Fibroblast of peridontal ligament (primary cell): ENCODE measurements at regions not wholly inside any gene's neighbourhood (a gene's known extent, or its start where the extent isn't known, plus 50 kb on each side); places are given as distances from the start of the nearest gene placed in this dataset.
"Not testable (repeated sequence)": the region's sequence is repeated elsewhere in the genome, so short reads cannot be mapped to it uniquely, and the experiment has no call there.

Source experiments
- DNase-seq: peaks from one replicate; pipeline ENCODE4 v3.0.0-alpha.2; 2010; ENCODE audit errors: extremely low read depth

DNA sequence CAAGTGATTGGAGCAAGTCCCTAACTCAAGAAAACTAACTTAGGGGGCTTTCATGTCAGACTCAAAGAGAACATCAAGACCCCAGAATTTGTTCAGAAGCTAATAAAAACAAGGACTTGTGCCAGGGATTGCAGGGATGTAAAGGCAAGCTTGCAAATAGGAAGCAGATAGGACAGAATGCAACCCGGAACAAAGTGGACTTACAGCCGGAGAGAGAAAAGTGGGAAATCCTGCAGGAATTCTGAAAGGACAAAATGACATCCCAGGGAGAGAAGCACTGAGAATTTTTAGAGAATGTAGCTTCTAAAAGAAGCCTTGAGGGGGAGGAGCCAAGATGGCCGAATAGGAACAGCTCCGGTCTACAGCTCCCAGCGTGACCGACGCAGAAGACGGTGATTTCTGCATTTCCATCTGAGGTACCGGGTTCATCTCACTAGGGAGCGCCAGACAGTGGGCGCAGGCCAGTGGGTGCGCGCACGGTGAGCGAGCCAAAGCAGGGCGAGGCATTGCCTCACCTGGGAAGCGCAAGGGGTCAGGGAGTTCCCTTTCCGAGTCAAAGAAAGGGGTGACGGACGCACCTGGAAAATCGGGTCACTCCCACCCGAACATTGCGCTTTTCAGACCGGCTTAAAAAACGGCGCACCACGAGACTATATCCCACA is 195.6 kb upstream of the G2E3 start:
- not testable (repeated sequence) for DNase-seq

DNA sequence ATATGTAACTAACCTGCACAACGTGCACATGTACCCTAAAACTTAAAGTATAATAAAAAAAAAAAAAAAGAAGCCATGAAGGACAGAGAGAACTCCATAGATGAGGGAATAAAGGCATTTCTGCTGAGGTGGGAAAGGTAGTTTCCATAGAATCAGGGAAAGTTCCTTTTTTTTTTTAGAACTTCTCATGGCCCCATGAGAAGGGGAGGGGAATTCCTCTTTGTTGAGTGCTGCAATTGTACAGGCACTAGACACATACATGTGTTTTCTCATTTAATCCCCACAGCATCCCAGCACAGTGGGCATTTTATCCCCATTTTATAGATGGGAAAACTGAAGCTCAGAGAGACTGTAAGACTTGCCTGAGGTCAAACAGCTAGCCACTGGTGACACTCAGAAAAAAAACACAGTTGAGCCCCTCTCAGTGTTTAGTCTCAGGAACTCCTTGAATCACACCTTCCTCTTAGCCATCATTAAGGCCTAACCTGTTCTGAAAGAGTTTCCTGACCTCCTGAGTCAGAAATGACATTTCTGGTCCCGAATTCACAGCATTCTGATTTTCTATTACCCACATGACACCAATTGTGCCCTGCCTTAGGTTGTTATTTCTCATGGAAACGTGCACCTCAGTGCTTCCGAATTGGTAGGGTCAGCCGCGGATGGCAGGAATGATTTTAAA is 189.3 kb upstream of the G2E3 start:
- no peak for DNase-seq

DNA sequence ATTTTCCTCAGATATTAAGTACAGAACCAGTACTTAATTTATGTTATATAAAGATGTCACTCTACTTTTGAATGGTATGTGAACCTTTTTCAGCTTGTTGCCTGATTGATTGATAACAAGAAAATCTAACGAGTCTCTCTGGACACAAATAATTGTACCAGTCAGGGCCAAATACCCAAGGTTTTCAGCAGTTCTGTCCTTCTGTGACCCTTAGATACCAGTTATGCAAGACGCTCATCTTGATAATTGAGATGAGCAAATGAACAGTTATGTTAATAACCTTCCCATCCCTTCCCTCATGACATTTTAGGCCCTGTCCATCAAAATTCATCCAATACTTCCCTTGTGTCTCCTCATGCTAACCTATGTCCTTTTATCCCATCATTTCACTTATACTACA is 185.9 kb upstream of the G2E3 start:
- no peak for DNase-seq

DNA sequence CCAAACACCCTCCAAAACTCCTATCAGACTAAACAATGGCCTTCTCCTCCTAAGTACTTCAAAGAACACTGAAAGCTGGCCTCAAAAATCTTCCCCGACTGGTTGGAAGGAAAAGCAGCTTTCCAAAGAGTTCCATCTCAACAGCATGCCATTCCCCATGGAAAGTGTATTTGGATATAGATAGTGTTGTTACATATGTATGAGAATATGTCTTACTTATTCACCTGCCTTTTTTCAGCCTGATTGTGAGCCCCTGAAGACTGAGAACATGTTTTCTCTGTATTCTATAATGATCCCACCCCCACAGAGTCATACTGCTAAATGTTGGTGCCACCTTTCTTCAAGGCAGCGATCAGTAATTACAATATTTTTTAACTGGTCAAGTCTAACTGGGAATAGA is 185.4 kb upstream of the G2E3 start:
- no peak for DNase-seq

DNA sequence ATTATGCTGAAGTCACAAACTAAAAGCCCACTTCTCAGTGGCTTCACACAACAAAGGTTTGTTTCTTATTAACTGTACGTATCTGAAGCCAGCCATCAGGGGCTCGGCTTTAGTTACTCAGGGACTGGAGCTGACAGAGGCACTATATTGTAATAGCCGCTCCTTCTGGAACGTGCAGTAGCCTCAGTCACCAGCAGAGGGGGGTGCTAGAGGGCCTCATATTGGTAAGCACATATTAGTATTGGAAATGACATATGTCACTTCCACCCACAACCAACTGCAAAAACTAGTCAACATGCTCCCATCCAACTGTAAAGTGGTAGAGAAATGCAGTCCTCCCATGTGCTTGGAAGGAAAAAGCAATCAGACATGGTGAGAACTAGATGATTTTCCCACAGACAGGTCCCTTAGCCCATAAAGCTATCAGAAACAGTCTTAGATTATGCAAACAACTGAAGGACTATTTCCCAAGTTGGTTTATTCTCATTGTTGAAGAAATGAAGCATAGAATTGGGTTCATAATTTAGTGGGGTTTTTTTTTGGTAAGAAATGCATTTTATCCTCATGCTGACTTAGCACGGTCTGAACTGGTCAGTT is 183.6 kb upstream of the G2E3 start:
- peak; percentile 45 for DNase-seq

DNA sequence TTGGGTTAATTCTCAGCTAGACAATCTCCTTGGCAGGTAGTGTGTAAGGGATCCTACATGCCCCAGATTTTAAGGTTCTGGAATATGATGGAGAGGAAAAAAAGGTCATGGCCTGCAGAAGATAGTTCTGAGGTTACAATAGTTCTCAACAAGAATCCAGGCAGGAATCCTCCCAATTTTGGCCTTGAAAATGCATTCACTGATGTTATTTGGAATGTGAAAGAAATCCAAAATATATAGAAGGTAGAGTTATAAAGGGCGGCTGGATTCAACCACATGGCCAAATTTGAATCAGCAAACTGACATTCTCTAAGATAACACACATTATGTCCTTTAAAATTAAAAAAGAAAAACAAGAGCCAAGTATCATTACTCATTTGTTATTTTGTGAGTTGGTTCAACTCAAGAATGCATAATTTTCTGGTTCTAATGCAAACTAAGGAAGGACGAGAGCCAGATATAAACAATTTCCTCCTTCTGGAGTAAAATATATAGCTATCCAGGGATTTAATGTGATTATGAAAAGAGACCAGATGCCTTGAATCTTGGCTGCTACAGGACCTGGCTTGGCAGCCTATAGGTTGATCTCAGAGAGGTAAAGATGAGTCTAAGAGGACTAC is 177.0 kb upstream of the G2E3 start:
- DNase-seq = peak; percentile 5

DNA sequence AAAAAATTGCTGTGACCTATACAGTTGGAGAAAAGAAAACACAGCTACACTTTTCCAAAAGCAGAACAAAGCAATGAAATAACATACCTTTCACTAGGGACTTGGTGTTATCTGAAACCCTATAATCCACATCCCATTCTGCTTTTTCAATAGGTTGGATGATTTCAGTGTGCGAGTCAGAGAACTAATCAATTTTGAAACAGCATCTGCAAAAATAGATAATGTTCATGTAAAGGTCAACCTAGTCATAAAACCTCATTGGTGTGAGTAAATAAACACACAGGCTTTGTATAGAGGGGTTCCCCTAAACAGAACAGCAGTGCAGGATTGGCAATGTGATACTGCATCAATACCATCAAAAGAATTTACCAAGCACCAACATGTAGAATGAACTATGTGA is 173.0 kb upstream of the G2E3 start:
- no peak for DNase-seq

DNA sequence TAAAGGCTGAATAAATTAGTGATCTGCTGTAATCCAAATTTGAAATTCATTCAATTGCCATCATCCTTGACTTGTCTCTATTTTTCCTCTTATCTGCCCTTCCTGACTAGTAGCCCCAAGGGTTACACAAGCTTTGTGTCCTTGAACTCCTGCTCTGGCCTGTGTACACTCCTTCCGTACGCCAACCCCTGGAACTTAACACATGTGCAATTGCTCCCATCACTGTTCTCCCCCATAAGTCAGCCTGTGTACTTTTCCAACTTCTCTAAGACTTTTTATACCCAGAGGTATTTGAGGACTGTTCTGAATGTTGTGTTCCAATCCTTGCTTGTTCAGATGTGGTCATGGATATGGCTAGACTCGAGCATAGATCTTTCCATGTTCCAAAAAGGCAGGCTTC is 171.1 kb upstream of the G2E3 start:
- DNase-seq = no peak

DNA sequence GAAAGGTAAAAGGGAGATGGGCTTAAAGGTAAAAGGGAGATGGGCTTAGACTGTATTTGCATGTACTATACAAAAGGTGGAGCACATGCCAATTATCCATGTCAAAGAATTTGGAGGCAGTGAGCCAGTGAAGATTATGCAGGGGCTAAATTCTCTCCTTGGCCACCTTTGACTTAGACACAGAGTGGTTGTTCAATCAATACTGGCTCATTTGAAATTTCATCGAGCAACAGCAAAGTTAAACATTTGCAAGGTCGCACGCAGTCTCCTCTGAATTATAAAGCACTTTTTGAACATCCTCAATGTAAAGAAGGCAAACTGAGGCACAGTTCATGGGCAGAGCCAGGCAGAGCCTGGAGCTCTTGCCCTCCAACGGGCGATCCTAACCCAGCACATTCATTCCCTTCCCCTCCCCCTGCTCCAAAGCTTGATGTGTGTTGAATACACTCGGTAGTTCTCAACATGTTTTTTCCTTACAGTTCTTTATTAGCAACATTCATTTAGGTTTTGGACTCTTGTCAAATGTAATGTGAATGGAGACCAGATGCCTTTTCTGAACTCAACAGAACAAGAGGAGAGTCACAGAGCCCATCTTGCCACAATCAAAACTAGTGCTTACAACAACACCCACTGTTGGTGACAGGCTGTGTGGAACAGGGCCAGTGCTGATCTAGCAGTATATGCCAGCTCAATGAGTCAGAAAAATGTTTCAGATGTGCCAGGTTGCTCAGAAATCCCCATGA is 169.7 kb upstream of the G2E3 start:
- peak; percentile 24 for DNase-seq

DNA sequence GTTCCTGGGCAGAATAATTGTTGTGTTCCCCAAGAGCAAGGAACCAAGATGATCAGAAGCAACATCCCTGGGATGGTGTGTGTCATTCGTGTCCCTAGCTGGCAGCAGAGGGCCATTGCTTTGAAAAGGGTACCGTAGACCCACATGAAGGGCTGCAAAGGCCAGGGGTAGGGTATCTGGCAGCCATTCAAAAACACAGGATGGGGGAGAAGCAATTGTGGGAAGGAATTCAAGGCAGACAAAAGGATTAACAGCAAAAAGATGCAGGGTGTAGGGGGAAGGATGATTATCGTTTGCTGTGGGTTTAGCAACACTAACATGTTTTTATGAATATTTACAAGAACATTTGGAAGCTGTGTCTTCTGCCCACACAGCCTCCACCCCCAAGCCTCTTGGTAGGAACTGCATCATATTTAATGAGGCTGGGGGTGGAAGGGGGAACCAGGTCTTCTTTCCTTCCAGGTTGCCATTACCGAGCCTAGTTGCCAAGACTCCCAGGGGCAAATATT is 169.0 kb upstream of the G2E3 start:
- no peak for DNase-seq

DNA sequence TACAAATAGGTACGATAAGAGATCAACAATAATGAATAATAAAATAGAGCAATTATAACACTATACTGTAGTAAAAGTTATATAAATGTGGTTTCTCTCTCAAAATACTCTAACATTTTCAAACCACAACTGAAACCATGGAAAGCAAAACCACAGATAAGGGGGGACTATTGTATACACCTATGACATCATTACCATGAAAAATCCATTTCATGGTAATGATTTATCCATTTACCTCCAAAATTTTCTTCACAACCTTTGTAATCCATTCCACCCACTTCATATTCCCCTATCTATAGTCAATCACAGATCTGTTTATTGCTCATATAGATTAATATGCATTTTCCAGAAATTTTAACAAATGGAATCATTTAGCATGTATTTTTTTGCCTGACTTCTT is 163.9 kb upstream of the G2E3 start:
- no peak for DNase-seq

DNA sequence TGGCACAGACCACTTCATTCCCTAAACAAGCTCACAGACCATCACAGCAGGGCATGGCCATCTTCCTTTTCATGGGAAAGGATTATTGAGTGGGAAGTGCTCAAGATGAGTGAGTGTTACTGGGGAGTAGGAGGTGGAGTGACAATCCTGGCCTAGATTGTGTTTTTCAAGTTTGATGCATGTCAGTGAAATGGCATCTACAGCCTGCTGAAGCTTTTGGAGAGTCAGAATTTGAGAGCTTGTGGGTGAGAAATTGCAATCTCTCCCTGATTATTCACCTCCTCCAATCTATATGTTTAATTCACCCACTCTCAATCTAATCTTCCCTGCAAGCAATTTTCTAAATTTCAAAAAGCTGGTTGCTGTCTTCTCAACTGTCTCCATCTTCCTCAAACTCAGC is 156.1 kb upstream of the G2E3 start:
- DNase-seq = no peak

DNA sequence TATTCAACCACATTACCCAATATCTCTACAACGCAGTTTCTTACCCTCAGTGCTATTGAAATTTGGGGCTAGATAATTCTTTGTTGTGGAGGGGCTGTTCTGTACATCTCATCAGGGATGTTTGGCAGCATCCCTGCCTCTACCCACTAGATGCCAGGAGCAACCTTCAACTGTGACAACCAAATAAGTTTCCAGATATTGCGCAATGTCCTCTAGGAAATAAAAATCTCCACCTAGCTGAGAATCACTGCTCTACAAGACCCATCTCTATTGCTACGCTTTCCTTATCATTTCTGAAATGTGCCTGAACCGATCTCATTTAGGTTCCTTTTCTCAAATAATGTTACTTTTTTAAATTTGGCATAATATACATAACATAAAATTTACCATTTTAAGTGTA is 155.2 kb upstream of the G2E3 start:
- no peak for DNase-seq

DNA sequence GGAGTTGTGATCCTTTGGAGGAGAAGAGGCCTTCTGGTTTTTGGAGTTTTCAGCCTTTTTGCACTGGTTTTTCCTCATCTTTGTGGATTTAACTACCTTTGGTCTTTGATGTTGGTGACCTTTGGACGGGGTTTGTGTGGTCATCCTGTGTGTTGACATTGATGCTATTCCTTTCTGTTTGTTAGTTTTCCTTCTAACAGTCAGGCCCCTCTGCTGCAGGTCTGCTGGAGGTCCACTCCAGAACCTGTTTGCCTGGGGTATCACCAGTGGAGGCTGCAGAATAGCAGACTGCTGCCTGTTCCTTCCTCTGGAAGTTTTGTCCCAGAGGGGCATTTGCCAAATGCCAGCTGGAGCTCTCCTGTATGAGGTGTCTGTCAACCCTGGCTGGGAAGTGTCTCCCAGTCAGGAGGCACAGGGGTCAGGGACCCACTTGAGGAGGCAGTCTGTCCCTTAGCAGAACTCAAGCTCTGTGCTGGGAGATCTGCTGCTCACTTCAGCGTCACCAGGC is 149.4 kb upstream of the G2E3 start:
- not testable (repeated sequence) for DNase-seq

DNA sequence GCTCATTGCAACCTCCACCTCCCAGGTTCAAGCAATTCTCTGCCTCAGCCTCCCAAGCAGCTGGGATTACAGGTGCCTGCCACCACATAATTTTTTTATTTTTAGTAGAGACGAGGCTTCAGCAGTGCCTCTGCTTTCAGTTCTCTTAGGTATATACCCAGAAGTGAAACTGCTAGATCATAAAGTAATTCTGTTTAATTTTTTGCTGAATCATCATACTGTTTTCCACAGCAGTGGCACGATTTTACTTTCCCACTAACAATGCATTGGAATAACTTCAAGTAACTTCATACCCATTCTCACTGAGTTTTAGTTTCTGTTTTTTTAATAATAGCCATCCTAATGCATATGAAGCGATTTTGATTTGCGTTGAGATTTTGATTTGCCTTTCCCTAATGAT is 148.0 kb upstream of the G2E3 start:
- no peak for DNase-seq

DNA sequence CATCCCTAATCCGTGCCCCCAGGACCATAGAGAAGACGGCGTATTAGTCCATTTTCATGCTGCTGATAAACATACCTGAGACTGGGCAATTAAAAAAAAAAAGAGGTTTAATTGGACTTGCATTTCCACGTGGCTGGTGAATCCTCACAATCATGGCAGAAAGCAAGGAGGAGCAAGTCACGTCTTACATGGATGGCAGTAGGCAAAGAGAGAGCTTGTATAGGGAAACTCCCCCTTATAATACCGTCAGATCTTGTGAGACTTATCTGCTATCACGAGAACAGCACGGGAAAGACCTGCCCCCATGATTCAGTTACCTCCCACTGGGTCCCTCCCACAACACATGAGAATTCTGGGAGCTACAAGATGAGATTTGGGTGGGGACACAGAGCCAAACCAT is 145.8 kb upstream of the G2E3 start:
- DNase-seq = not testable (repeated sequence)

DNA sequence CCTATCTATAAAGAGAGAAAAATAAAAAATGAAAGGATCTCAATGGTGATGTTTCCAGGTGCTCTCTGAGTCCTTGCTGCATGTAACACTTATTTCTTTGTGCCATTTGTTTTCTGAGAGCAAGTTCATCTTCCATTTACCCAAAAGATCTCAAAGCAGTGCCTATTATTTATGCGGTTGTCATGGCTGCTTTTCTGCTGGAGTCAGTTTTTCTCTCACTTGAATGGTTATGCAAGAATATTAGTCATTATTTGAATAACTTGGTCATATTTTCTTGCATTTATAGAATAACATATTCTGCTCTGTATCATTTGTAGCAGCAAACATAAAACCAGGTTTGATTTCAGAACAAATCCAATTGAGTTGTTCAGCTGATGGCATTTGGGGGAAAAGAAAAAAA is 141.8 kb upstream of the G2E3 start:
- no peak for DNase-seq

DNA sequence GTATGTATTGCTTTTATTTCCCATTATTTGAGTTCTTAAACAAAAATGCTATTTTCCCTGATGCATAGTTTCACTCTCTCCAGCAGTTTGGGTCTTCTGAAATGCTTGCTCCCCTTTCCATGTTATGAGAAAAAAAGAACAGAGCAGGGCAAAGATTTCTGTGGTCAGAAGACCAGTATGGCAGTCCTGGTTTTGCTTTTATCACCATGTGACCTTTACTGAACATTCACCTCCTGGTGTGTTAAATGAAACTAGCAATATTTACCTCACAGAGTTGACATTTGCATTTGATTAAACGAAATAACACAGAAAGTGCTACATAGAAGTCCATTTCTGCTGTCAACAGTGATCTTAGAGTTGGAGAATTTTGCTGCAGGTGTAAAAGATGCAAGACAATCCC is 141.0 kb upstream of the G2E3 start:
- DNase-seq = no peak

DNA sequence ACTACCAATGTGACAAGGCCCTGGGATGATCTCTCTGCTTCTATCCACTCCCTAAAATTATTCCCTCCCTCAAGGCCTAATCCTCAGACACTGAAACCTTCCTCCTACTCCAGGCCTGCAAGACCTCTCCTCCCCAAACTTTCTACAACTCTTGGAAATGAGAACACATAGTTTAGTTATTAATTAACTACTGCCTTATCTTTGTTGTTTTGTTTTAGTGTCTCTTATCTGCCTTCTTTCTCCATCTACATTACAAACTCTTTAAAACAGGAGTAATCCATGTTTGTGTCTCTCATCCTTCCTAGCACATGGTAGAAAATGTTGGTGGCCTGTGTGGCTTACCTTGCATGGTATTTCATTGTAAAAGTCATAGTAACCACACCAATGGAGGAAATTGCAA is 139.9 kb upstream of the G2E3 start:
- no peak for DNase-seq

DNA sequence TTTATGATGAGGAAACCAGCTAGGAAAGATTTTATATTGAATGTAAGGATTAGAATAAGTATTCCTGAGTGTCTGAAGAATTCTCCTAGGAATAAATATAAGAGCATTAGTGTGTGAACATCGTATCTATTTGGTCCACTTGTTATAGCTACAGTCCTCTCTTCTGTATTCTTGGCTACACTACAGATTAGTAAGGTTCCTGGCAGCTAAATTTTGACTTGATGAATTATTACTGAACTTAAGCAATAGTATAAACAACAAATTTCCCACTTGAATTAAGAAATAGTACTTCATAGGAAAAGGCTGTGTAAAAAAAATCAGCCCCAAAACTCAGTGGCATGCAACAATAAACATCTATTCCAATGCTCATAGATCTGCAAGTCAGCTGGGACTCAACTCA is 138.4 kb upstream of the G2E3 start:
- DNase-seq = no peak

DNA sequence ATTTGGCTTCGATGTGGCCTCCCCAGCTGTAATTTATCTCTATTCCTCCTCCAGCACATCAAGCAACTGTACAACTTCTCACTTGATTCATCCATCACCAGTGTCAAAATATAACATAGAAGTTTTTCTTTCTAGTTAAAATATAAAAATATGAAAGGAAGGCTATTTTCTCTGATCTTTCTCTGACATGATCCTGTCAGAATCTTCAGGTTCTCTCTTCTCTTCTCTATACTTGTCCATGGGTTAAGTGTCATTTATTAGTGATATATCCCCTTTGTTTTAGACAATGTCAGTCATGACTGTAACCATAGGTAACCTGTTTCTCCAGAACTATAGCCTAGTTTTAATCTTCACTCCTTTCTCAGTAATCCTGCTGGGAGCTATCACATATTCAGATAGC is 132.5 kb upstream of the G2E3 start:
- no peak for DNase-seq

DNA sequence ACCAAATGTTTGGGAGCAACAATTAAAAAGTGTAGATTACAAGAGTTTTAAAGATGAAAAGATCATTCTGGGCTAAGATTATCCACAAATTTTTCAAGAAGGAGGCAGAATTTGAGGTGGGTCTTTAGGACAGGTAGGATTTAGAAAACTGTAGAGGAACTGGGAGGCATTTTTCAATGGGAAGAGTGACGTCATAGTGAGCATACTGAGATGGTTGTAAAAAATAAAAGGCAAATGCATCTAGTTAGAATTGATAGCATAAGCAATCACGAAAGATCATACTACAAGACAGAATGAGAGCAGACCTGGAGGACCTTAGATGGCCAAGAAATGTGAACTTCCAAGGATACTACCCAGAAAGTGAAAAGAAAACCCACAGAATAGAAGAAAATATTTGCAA is 131.6 kb upstream of the G2E3 start:
- DNase-seq = no peak
